ENCODE measurements at regions not wholly inside any gene's neighbourhood (a gene's known extent, or its start where the extent isn't known, plus 50 kb on each side); places are given as distances from the start of the nearest gene placed in this dataset.

DNA sequence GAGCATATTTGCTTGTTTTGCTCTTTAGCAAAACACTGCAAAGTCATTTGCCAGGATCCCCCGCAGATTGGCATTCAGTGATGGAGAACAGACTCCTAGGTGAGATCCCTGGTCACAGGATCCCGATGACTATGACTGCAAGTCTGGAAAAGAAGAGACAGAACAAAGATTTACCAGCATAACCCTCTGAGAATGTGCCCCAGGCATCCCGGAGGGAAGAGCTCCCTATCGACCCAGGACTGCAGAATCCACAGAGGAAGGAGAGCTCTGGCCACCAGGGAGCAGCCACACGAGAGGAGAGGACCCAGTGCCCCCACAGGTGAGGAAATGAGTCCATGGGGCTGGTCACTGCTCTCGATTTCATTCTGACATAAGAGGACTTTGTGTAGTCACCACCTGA is 105.2 kb downstream of the ZNF280B start:
- no peak overlapping the region for H3K4me3 ChIP-seq (ENCODE audit: low read length in 2 of 2)
- H3K36me3 ChIP-seq (ENCODE audit: control insufficient read depth in 2 of 2, insufficient read depth in 2 of 2, low read length in 1 of 2): no peaks in the 10 kb centered on the region
- no peak for DNase-seq (ENCODE audit: low read depth in 6 of 9, low spot score in 9 of 9)
- no peaks in the 10 kb centered on the region for H3K9me3 ChIP-seq (ENCODE audit: control insufficient read depth in 2 of 2, insufficient read depth in 1 of 2, low read length in 1 of 2)
- H3K27me3 ChIP-seq (ENCODE audit: control insufficient read depth in 2 of 2, insufficient read depth in 1 of 2, low read length in 1 of 2): no peaks in the 10 kb centered on the region
- WGBS: 87% methylated on average over 6 of the region's 6 CpGs
- H3K4me1 ChIP-seq (ENCODE audit: control insufficient read depth in 2 of 2, insufficient read depth in 2 of 2, low read length in 2 of 2): no peaks in the 10 kb centered on the region
- H3K27ac ChIP-seq (ENCODE audit: low read depth in 1 of 2, low read length in 1 of 2): no peak overlapping the region

DNA sequence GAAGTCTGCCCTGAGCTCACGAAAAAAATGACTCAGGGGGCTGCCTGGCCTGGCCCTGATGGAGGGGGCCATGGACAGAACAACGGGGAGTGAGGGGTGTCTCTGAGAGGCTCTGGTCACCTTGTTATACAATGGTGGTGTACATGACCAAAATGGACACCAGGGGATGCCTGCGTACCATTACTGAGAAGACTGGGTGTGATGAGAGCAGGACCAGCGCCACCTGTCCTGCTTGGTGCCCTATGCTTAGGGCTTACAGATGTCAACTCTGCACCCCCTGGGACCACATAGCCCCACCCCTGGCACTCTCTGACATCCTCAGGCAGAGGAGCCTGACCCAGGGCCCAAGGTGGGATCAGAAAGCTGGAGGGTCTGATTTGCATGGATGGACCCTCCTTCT is 104.8 kb downstream of the ZNF280B start:
- no peak for DNase-seq (ENCODE audit: low read depth in 6 of 9, low spot score in 9 of 9)
- Histone ChIP-seq H3K27ac (ENCODE audit: low read depth in 1 of 2, low read length in 1 of 2) (no peak overlapping the region), H3K27me3 (ENCODE audit: control insufficient read depth in 2 of 2, insufficient read depth in 1 of 2, low read length in 1 of 2) (no peaks in the 10 kb centered on the region), H3K4me1 (ENCODE audit: control insufficient read depth in 2 of 2, insufficient read depth in 2 of 2, low read length in 2 of 2) (no peaks in the 10 kb centered on the region), H3K9me3 (ENCODE audit: control insufficient read depth in 2 of 2, insufficient read depth in 1 of 2, low read length in 1 of 2) (no peaks in the 10 kb centered on the region), H3K36me3 (ENCODE audit: control insufficient read depth in 2 of 2, insufficient read depth in 2 of 2, low read length in 1 of 2) (no peaks in the 10 kb centered on the region), H3K4me3 (ENCODE audit: low read length in 2 of 2) (no peak overlapping the region)
- 92% methylated on average over 4 of the region's 4 CpGs for WGBS

DNA sequence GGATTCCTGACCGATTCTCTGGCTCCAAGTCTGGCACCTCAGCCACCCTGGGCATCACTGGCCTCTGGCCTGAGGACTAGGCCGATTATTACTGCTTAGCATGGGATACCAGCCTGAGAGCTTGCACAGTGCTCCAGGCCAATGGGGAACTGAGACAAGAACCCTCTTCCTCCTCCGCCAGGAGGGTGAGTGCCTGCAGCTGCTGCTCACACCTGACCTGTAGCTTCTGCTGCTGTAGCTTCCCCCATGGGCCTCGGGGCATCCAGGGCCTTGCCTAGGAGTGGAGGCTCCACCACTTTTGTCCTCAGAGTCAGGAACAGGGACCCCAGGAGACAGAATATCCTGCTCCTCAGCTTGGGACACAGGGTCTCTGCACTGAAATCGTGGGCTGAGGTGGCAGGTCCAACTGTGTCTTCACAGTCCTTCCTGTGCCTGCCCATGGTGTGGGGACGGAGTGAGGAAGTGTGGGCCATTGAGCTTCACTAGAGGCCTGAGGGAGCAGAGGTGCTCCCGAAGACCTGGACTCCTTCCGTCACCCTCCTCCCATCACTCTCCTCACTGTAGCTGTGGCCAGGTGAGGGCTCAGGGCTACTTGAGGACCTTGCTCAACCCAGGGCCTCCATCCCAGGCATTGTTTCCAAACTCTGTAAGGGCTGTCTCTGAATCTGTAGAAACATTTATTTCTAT is 103.8 kb downstream of the ZNF280B start:
- no peaks in the 10 kb centered on the region for H3K36me3 ChIP-seq (ENCODE audit: control insufficient read depth in 2 of 2, insufficient read depth in 2 of 2, low read length in 1 of 2)
- WGBS: 82% methylated on average over 8 of the region's 8 CpGs
- peak in 1 of 9 donors; percentile 26 for DNase-seq (ENCODE audit: low read depth in 6 of 9, low spot score in 9 of 9)

GRCh38 chr22:22406445-22407027 is 102.0 kb downstream of the ZNF280B start:
- DNase-seq (ENCODE audit: low read depth in 6 of 9, low spot score in 9 of 9): no peak
- 87% methylated on average over 5 of the region's 5 CpGs for WGBS
- no peaks in the 10 kb centered on the region for H3K27me3 ChIP-seq (ENCODE audit: control insufficient read depth in 2 of 2, insufficient read depth in 1 of 2, low read length in 1 of 2)

More for the DNA sequence above, 103.8 kb downstream of the ZNF280B start:
- H3K27ac ChIP-seq (ENCODE audit: low read depth in 1 of 2, low read length in 1 of 2): no peak overlapping the region
- no peak overlapping the region for H3K4me3 ChIP-seq (ENCODE audit: low read length in 2 of 2)
- no peaks in the 10 kb centered on the region for H3K27me3 ChIP-seq (ENCODE audit: control insufficient read depth in 2 of 2, insufficient read depth in 1 of 2, low read length in 1 of 2)
- H3K4me1 ChIP-seq (ENCODE audit: control insufficient read depth in 2 of 2, insufficient read depth in 2 of 2, low read length in 2 of 2): peaks cover 0 to 4% of the 10 kb centered on the region in 2 donors
- H3K9me3 ChIP-seq (ENCODE audit: control insufficient read depth in 2 of 2, insufficient read depth in 1 of 2, low read length in 1 of 2): no peaks in the 10 kb centered on the region

GRCh38 chr22:22407061-22407460 is 101.5 kb downstream of the ZNF280B start:
- no peaks in the 10 kb centered on the region for H3K27me3 ChIP-seq (ENCODE audit: control insufficient read depth in 2 of 2, insufficient read depth in 1 of 2, low read length in 1 of 2)
- WGBS: 79% methylated on average over 5 of the region's 5 CpGs
- DNase-seq (ENCODE audit: low read depth in 6 of 9, low spot score in 9 of 9): no peak

More at GRCh38 chr22:22406445-22407027, 102.0 kb downstream of the ZNF280B start:
- no peak overlapping the region for H3K27ac ChIP-seq (ENCODE audit: low read depth in 1 of 2, low read length in 1 of 2)
- no peaks in the 10 kb centered on the region for H3K36me3 ChIP-seq (ENCODE audit: control insufficient read depth in 2 of 2, insufficient read depth in 2 of 2, low read length in 1 of 2)
- no peaks in the 10 kb centered on the region for H3K9me3 ChIP-seq (ENCODE audit: control insufficient read depth in 2 of 2, insufficient read depth in 1 of 2, low read length in 1 of 2)
- peaks cover 6 to 12% of the 10 kb centered on the region in 2 donors for H3K4me1 ChIP-seq (ENCODE audit: control insufficient read depth in 2 of 2, insufficient read depth in 2 of 2, low read length in 2 of 2)
- no peak overlapping the region for H3K4me3 ChIP-seq (ENCODE audit: low read length in 2 of 2)

GRCh38 chr22:22408269-22408668 is 100.3 kb downstream of the ZNF280B start:
- Histone ChIP-seq H3K36me3 (ENCODE audit: control insufficient read depth in 2 of 2, insufficient read depth in 2 of 2, low read length in 1 of 2) (no peaks in the 10 kb centered on the region), H3K27ac (ENCODE audit: low read depth in 1 of 2, low read length in 1 of 2) (no peak overlapping the region), H3K27me3 (ENCODE audit: control insufficient read depth in 2 of 2, insufficient read depth in 1 of 2, low read length in 1 of 2) (no peaks in the 10 kb centered on the region), H3K4me3 (ENCODE audit: low read length in 2 of 2) (no peak overlapping the region), H3K4me1 (ENCODE audit: control insufficient read depth in 2 of 2, insufficient read depth in 2 of 2, low read length in 2 of 2) (peaks cover 6 to 12% of the 10 kb centered on the region in 2 donors), H3K9me3 (ENCODE audit: control insufficient read depth in 2 of 2, insufficient read depth in 1 of 2, low read length in 1 of 2) (no peaks in the 10 kb centered on the region)
- 96% methylated on average over 3 of the region's 3 CpGs for WGBS
- no peak for DNase-seq (ENCODE audit: low read depth in 6 of 9, low spot score in 9 of 9)

More at GRCh38 chr22:22407061-22407460, 101.5 kb downstream of the ZNF280B start:
- H3K4me1 ChIP-seq (ENCODE audit: control insufficient read depth in 2 of 2, insufficient read depth in 2 of 2, low read length in 2 of 2): peaks cover 6 to 12% of the 10 kb centered on the region in 2 donors
- H3K4me3 ChIP-seq (ENCODE audit: low read length in 2 of 2): no peak overlapping the region
- H3K9me3 ChIP-seq (ENCODE audit: control insufficient read depth in 2 of 2, insufficient read depth in 1 of 2, low read length in 1 of 2): no peaks in the 10 kb centered on the region
- no peak overlapping the region for H3K27ac ChIP-seq (ENCODE audit: low read depth in 1 of 2, low read length in 1 of 2)
- H3K36me3 ChIP-seq (ENCODE audit: control insufficient read depth in 2 of 2, insufficient read depth in 2 of 2, low read length in 1 of 2): no peaks in the 10 kb centered on the region

DNA sequence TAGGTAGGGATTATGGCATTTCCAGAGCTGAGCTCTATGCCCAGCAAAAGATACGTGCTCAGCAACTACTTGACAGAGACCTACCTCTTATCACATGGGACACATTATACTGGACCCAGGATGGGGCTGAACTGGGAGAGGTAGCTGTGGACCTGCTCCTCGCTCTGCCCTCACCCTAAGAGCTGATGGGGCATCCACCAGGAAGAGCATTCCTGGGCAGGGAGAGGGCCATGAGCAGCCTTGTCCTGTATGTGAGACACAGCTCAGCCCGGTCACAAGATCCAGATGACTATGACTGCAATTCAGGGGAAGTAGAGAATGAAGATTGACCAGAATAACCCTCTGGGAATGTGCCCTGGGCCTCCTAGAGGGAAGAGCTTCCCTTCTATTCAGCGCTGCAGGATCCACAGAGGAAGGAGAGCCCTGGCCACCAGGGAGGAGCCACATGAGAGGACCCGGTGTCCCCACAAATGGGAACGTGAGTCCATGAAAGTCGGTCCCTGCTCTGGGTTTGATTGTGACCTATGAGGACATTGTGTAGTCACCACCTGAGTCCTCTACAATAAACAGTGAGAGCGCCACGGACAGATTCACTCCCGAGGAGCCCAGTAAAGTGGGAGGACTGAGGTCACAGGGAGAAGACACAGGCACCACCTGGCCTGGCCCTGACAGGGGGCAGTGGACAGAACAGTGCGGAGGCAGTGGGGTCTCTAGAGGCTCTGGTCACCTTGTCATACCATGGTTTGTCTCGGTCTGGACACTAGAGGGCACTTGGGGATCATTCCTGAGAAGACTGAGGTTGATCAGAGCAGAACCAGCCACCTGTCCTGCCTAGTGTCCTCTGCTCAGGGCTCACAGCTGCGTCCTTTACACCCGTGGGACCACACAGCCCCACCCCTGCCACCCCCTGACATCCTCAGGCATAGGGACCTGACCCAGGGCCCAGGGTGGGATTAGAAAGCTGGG is 99.5 kb downstream of the ZNF280B start:
- Histone ChIP-seq H3K27me3 (ENCODE audit: control insufficient read depth in 2 of 2, insufficient read depth in 1 of 2, low read length in 1 of 2) (no peaks in the 10 kb centered on the region), H3K27ac (ENCODE audit: low read depth in 1 of 2, low read length in 1 of 2) (no peak overlapping the region), H3K4me1 (ENCODE audit: control insufficient read depth in 2 of 2, insufficient read depth in 2 of 2, low read length in 2 of 2) (peaks cover 6 to 12% of the 10 kb centered on the region in 2 donors), H3K9me3 (ENCODE audit: control insufficient read depth in 2 of 2, insufficient read depth in 1 of 2, low read length in 1 of 2) (no peaks in the 10 kb centered on the region), H3K4me3 (ENCODE audit: low read length in 2 of 2) (no peak overlapping the region), H3K36me3 (ENCODE audit: control insufficient read depth in 2 of 2, insufficient read depth in 2 of 2, low read length in 1 of 2) (no peaks in the 10 kb centered on the region)
- DNase-seq (ENCODE audit: low read depth in 6 of 9, low spot score in 9 of 9): peak in 1 of 9 donors; percentile 31
- WGBS: 75% methylated on average over 14 of the region's 14 CpGs

GRCh38 chr22:22410121-22410520 is 98.4 kb downstream of the ZNF280B start:
- Histone ChIP-seq H3K9me3 (ENCODE audit: control insufficient read depth in 2 of 2, insufficient read depth in 1 of 2, low read length in 1 of 2) (no peaks in the 10 kb centered on the region), H3K36me3 (ENCODE audit: control insufficient read depth in 2 of 2, insufficient read depth in 2 of 2, low read length in 1 of 2) (no peaks in the 10 kb centered on the region), H3K4me1 (ENCODE audit: control insufficient read depth in 2 of 2, insufficient read depth in 2 of 2, low read length in 2 of 2) (peaks cover 6 to 12% of the 10 kb centered on the region in 2 donors), H3K4me3 (ENCODE audit: low read length in 2 of 2) (no peak overlapping the region), H3K27me3 (ENCODE audit: control insufficient read depth in 2 of 2, insufficient read depth in 1 of 2, low read length in 1 of 2) (no peaks in the 10 kb centered on the region), H3K27ac (ENCODE audit: low read depth in 1 of 2, low read length in 1 of 2) (no peak overlapping the region)
- DNase-seq (ENCODE audit: low read depth in 6 of 9, low spot score in 9 of 9): peak in 3 of 9 donors; percentile 39 to 62 (median 52)
- WGBS: 7% methylated on average over 5 of the region's 5 CpGs

DNA sequence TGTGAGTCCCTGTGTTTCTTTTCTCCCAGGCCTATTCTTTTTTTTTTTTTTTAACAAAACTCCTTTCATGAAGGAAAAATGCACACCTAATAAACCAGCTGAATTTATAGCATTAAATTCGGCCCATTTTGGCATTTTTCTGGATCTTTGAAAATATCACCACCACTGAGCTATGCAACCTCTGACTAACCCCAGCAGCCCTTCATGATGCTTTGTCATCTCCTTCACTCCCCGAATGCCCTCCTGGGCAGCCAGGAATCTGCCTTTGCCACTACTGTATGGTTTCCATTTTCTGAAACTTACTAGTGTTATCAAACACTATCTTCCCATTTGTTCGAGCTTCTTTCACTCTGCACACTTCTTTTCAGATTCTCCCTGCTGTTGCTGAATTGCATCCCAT is 97.9 kb downstream of the ZNF280B start:
- Histone ChIP-seq H3K4me1 (ENCODE audit: control insufficient read depth in 2 of 2, insufficient read depth in 2 of 2, low read length in 2 of 2) (peaks cover 6 to 12% of the 10 kb centered on the region in 2 donors), H3K9me3 (ENCODE audit: control insufficient read depth in 2 of 2, insufficient read depth in 1 of 2, low read length in 1 of 2) (no peaks in the 10 kb centered on the region), H3K4me3 (ENCODE audit: low read length in 2 of 2) (no peak overlapping the region), H3K27me3 (ENCODE audit: control insufficient read depth in 2 of 2, insufficient read depth in 1 of 2, low read length in 1 of 2) (no peaks in the 10 kb centered on the region), H3K27ac (ENCODE audit: low read depth in 1 of 2, low read length in 1 of 2) (no peak overlapping the region), H3K36me3 (ENCODE audit: control insufficient read depth in 2 of 2, insufficient read depth in 2 of 2, low read length in 1 of 2) (no peaks in the 10 kb centered on the region)
- DNase-seq (ENCODE audit: low read depth in 6 of 9, low spot score in 9 of 9): no peak
- 82% methylated on average over 3 of the region's 3 CpGs for whole genome bisulfite sequencing
